ENCODE measurements at regions not wholly inside any gene's neighbourhood (a gene's known extent, or its start where the extent isn't known, plus 50 kb on each side); places are given as distances from the start of the nearest gene placed in this dataset.

GRCh38 chr3:168812234-168812633 lies 716.5 kb upstream of the GOLIM4 start:
- DNase-seq (ENCODE audit: low spot score) (no peak), ATAC-seq (no peak), FAIRE-seq (no peak)
- Histone ChIP-seq H3K4me2 (ENCODE audit: low read depth, low read length) (no peak overlapping the region), H3K79me2 (ENCODE audit: insufficient read depth, low read length) (no peaks in the 10 kb centered on the region), H3K27ac (ENCODE audit: extremely low read length, insufficient read depth, low read length) (no peak overlapping the region), H3K4me1 (ENCODE audit: insufficient read depth, low read length) (no peaks in the 10 kb centered on the region), H3K4me3 (replicated peaks in 1 of 3; ENCODE audit: insufficient read depth in 1 of 3, low read depth in 2 of 3, low read length in 3 of 3) (no peak overlapping the region), H4K20me1 (ENCODE audit: insufficient read depth, low read length) (no peaks in the 10 kb centered on the region), H3K9ac (ENCODE audit: insufficient read depth, low read depth, low read length) (no peak overlapping the region), H3K9me3 (ENCODE audit: low read length) (no peaks in the 10 kb centered on the region), H2AFZ (ENCODE audit: low read length) (no peak overlapping the region), H3K36me3 (replicated peaks in 1 of 2; ENCODE audit: control insufficient read depth in 1 of 2, insufficient read depth in 2 of 2, low read length in 2 of 2) (no peaks in the 10 kb centered on the region), H3K27me3 (ENCODE audit: control insufficient read depth in 1 of 2, insufficient read depth in 2 of 2, low read length in 2 of 2) (no peaks in the 10 kb centered on the region)
- ChIA-PET CTCF (ENCODE audit: low intra/inter-chr PET ratio, low total read pairs) (no interaction called here), POLR2A (no interaction called here)
- in situ Hi-C loops (cut with HindIII; ENCODE audit: extremely low pct_ligation_motif_present, low pct_unique_long_range_greater_than_20kb) (no loop called here), intact Hi-C loops (cut with micrococcal nuclease; ENCODE audit: unreplicated experiment) (no loop called here)
- 13% methylated on average over 3 of the region's 3 CpGs for WGBS (ENCODE audit: low lambda C conversion rate)
- BruUV-seq (replicated peaks): no TSS peak
- TF ChIP-seq RARA (CRISPR knock-in tag; IDR thresholded peaks at IDR 0.05): no peak
- TF ChIP-seq ONECUT2 (CRISPR knock-in tag; IDR thresholded peaks at IDR 0.05): no peak
- no peak for TF ChIP-seq GLI4 (CRISPR knock-in tag; IDR thresholded peaks at IDR 0.05; ENCODE audit: borderline replicate concordance)
- no peak for TF ChIP-seq FOXK2 (IDR thresholded peaks at IDR 0.05)
- no peak for TF ChIP-seq KDM5B (CRISPR knock-in tag; IDR thresholded peaks at IDR 0.05; ENCODE audit: borderline replicate concordance)
- TF ChIP-seq SETDB1 (CRISPR knock-in tag; IDR thresholded peaks at IDR 0.05; ENCODE audit: borderline replicate concordance): no peak
- no peak for TF ChIP-seq KAT2B (IDR thresholded peaks at IDR 0.05; ENCODE audit: borderline replicate concordance, low read depth, low read length)
- TF ChIP-seq EED (CRISPR knock-in tag; IDR thresholded peaks at IDR 0.05): no peak
- no peak for TF ChIP-seq ATF2 (CRISPR knock-in tag; IDR thresholded peaks at IDR 0.05)
- TF ChIP-seq NFYB (CRISPR knock-in tag; IDR thresholded peaks at IDR 0.05): no peak
- TF ChIP-seq JUN (CRISPR knock-in tag; IDR thresholded peaks at IDR 0.05): no peak
- no peak for TF ChIP-seq MIER3 (CRISPR knock-in tag; IDR thresholded peaks at IDR 0.05; ENCODE audit: borderline replicate concordance)
- no peak for TF ChIP-seq ZNF709 (CRISPR knock-in tag; IDR thresholded peaks at IDR 0.05)
- TF ChIP-seq DR1 (CRISPR knock-in tag; IDR thresholded peaks at IDR 0.05): no peak
- TF ChIP-seq ZNF24 (IDR thresholded peaks at IDR 0.05): no peak
- TF ChIP-seq ZFYVE20 (CRISPR knock-in tag; IDR thresholded peaks at IDR 0.05; ENCODE audit: borderline replicate concordance, low read depth): no peak
- TF ChIP-seq ZSCAN22 (CRISPR knock-in tag; IDR thresholded peaks at IDR 0.05): no peak
- no peak for TF ChIP-seq STAT6 (CRISPR knock-in tag; IDR thresholded peaks at IDR 0.05; ENCODE audit: borderline replicate concordance)
- TF ChIP-seq ZNF615 (CRISPR knock-in tag; IDR thresholded peaks at IDR 0.05; ENCODE audit: borderline replicate concordance): no peak
